SK-N-SH (cell line): ENCODE measurements at regions not wholly inside any gene's neighbourhood (a gene's known extent, or its start where the extent isn't known, plus 50 kb on each side); places are given as distances from the start of the nearest gene placed in this dataset.

ENCODE experiments used
- CTCF ChIP-seq: fragments of 200-600 bp; sonication (generic); IDR thresholded peaks from 2 replicates; pipeline ENCODE4 v1.6.1; 2017; ENCODE audit warnings: antibody characterized with exemption, mild to moderate bottlenecking, moderate library complexity
- EP300 ChIP-seq, 2 experiments: IDR thresholded peaks; 2 replicates each; pipeline versions ENCODE4 v1.4.0 to v1.6.1; 2012; ENCODE audit warnings: borderline replicate concordance in 1 of 2, low read depth in 1 of 2, low read length in 1 of 2
- FOXJ3 ChIP-seq: sonication (generic); formaldehyde crosslinking; IDR thresholded peaks from 2 replicates; pipeline ENCODE4 v1.5.1; 2020; ENCODE audit warnings: mild to moderate bottlenecking, missing genetic modification reagents
- NFIC ChIP-seq: IDR thresholded peaks from 2 replicates; pipeline ENCODE4 v1.4.0; 2012; ENCODE audit warnings: borderline replicate concordance
- POLR2AphosphoS5 ChIP-seq: IDR thresholded peaks from 2 replicates; pipeline ENCODE4 v1.6.1; 2012; ENCODE audit warnings: low read depth, low read length
- RXRA ChIP-seq: IDR thresholded peaks from 2 replicates; pipeline ENCODE4 v1.4.0; 2012; ENCODE audit warnings: low read depth, mild to moderate bottlenecking, borderline replicate concordance
- TEAD4 ChIP-seq: IDR thresholded peaks from 2 replicates; pipeline ENCODE4 v1.4.0; 2012; ENCODE audit warnings: mild to moderate bottlenecking, borderline replicate concordance; ENCODE audit not compliant: insufficient read depth

DNA sequence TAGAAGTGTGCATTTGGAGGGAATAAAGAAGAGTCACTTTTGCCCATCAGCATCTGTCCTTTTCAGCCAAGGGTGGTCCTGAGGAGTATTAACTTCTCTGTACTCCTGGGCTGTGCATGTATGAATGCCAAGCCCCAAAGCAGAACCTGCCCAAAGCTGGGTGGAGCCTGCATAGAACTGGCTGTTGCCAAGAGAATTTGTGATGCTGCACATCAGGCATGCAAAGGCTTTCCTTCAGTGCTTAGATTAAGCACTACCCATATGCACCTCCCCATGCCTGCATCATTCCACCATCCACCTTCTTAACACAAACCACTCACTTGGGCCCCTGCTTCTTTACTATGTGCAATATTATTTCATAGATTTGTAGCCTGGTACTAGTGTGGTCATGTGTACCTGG lies 493.8 kb downstream of the KIF4B start:
- TF ChIP-seq NFIC, result no peak
- no peak for TF ChIP-seq CTCF
- no peak for TF ChIP-seq RXRA
- no peak for TF ChIP-seq EP300 (IDR thresholded peaks at IDR 0.05; ENCODE audit: borderline replicate concordance in 1 of 2, low read depth in 1 of 2, low read length in 1 of 2)
- no peak for TF ChIP-seq TEAD4
- TF ChIP-seq FOXJ3 (CRISPR knock-in tag), result no peak
- no peak for TF ChIP-seq POLR2AphosphoS5
